Posterior cingulate gyrus (tissue), 11 donors: ENCODE measurements at regions not wholly inside any gene's neighbourhood (a gene's known extent, or its start where the extent isn't known, plus 50 kb on each side); places are given as distances from the start of the nearest gene placed in this dataset.

Experiments
- DNase-seq, 10 donors: peaks; one replicate each; pipeline versions ENCODE4 v3.0.0 to v3.0.0-alpha.2; 2020 to 2021; ENCODE audit warnings: mixed read lengths in 3 of 10
- intact Hi-C: fragments of 100-400 bp; cut with DNase I; formaldehyde crosslinking; loops from one replicate; pipeline ENCODE4 v1.15.1; 2023

- no peak for DNase-seq
- intact Hi-C loops: no loop called here
Observed at GRCh38 chr1:38381256-38381655, 334.7 kb upstream of the POU3F1 start.

GRCh38 chr1:38376577-38376976, 330.0 kb upstream of the POU3F1 start:
- intact Hi-C loops: no loop called here
- no peak for DNase-seq

GRCh38 chr1:38375035-38375434, 328.4 kb upstream of the POU3F1 start:
- DNase-seq: no peak
- intact Hi-C loops: no loop called here

- no peak for DNase-seq
- intact Hi-C loops: no loop called here
Observed at GRCh38 chr1:38371505-38371844, 324.9 kb upstream of the POU3F1 start.

GRCh38 chr1:38370716-38371504, 324.3 kb upstream of the POU3F1 start:
- DNase-seq: no peak

GRCh38 chr1:38365242-38365641, 318.6 kb upstream of the POU3F1 start:
- no peak for DNase-seq
- intact Hi-C loops: no loop called here

More at GRCh38 chr1:38370716-38371504, 324.3 kb upstream of the POU3F1 start:
- intact Hi-C loops: no loop called here

- intact Hi-C loops: no loop called here
- no peak for DNase-seq
Observed at GRCh38 chr1:38361566-38361965, 315.0 kb upstream of the POU3F1 start.

- intact Hi-C loops: no loop called here
- no peak for DNase-seq
Observed at GRCh38 chr1:38360807-38361206, 314.2 kb upstream of the POU3F1 start.

GRCh38 chr1:38353956-38354355, 307.4 kb upstream of the POU3F1 start:
- intact Hi-C loops: no loop called here
- no peak for DNase-seq

- intact Hi-C loops: no loop called here
- DNase-seq: no peak
Observed at GRCh38 chr1:38352869-38353268, 306.3 kb upstream of the POU3F1 start.

GRCh38 chr1:38347446-38348175, 301.0 kb upstream of the POU3F1 start:
- intact Hi-C loops: no loop called here
- no peak for DNase-seq

- no peak for DNase-seq
- intact Hi-C loops: no loop called here
Observed at GRCh38 chr1:38344716-38345115, 298.1 kb upstream of the POU3F1 start.

- intact Hi-C loops: no loop called here
- no peak for DNase-seq
Observed at GRCh38 chr1:38341694-38342093, 295.1 kb upstream of the POU3F1 start.

- no peak for DNase-seq
- intact Hi-C loops: no loop called here
Observed at GRCh38 chr1:38340409-38340808, 293.8 kb upstream of the POU3F1 start.

- no peak for DNase-seq
- intact Hi-C loops: loop anchor here (10.0 kb wide), 1 partner anchor 223 kb away; no protein-coding TSS in a partner anchor
Observed at GRCh38 chr1:38337711-38338110, 291.1 kb upstream of the POU3F1 start.

GRCh38 chr1:38336961-38337360, 290.4 kb upstream of the POU3F1 start:
- no peak for DNase-seq
- intact Hi-C loops: loop anchor here (10.0 kb wide), 1 partner anchor 222 kb away; no protein-coding TSS in a partner anchor

- intact Hi-C loops: loop anchor here (10.0 kb wide), 1 partner anchor 222 kb away; no protein-coding TSS in a partner anchor
- DNase-seq: no peak
Observed at GRCh38 chr1:38336301-38336923, 289.8 kb upstream of the POU3F1 start.

- intact Hi-C loops: loop anchor here (10.0 kb wide), 1 partner anchor 220 kb away; no protein-coding TSS in a partner anchor
- no peak for DNase-seq
Observed at GRCh38 chr1:38334930-38335592, 288.5 kb upstream of the POU3F1 start.

- DNase-seq: no peak
- intact Hi-C loops: loop anchor here (10.0 kb wide), 1 partner anchor 218 kb away; no protein-coding TSS in a partner anchor
Observed at GRCh38 chr1:38332649-38333310, 286.2 kb upstream of the POU3F1 start.
